Astrocyte (in vitro differentiated cells and primary cell): ENCODE measurements at regions not wholly inside any gene's neighbourhood (a gene's known extent, or its start where the extent isn't known, plus 50 kb on each side); places are given as distances from the start of the nearest gene placed in this dataset.

Experiments
- DNase-seq: peaks from one replicate; pipeline ENCODE4 v3.0.0-alpha.2; 2010; ENCODE audit warnings: low read depth
- FAIRE-seq: peaks from 2 replicates; lab custom pipeline; 2011; peaks lifted over from hg19 to GRCh38; lab: Jason Lieb, UNC
- H2AFZ ChIP-seq: 2 replicates; pipeline ENCODE4 v1.6.0; 2012; ENCODE audit warnings: low read depth, low read length, inconsistent platforms
- H3K27ac ChIP-seq: 2 replicates; pipeline ENCODE4 v1.5.1; 2011; ENCODE audit warnings: low read depth, low read length, inconsistent platforms
- H3K27me3 ChIP-seq: 2 replicates; pipeline ENCODE4 v1.6.0; 2011; ENCODE audit warnings: low read length, inconsistent platforms; ENCODE audit not compliant: insufficient read depth
- H3K36me3 ChIP-seq: 2 replicates; pipeline ENCODE4 v1.5.1; 2011; ENCODE audit warnings: low read length, inconsistent platforms; ENCODE audit not compliant: insufficient read depth
- H3K4me1 ChIP-seq: 2 replicates; pipeline ENCODE4 v1.5.1; 2011; ENCODE audit warnings: low read length, inconsistent platforms; ENCODE audit not compliant: insufficient read depth
- H3K4me2 ChIP-seq: 2 replicates; pipeline ENCODE4 v1.6.0; 2012; ENCODE audit warnings: low read length, inconsistent platforms
- H3K4me3 ChIP-seq: 2 replicates; pipeline ENCODE4 v1.5.1; 2011; ENCODE audit warnings: low read depth, mild to moderate bottlenecking, low read length, inconsistent platforms; ENCODE audit not compliant: insufficient read depth
- H3K79me2 ChIP-seq: 2 replicates; pipeline ENCODE4 v1.6.0; 2012; ENCODE audit warnings: mild to moderate bottlenecking, low read length, inconsistent platforms; ENCODE audit not compliant: insufficient read depth
- H3K9ac ChIP-seq: 2 replicates; pipeline ENCODE4 v1.6.0; 2012; ENCODE audit warnings: mild to moderate bottlenecking, low read length, inconsistent platforms
- H3K9me3 ChIP-seq: 2 replicates; pipeline ENCODE4 v1.5.1; 2012; ENCODE audit warnings: low read depth, mild to moderate bottlenecking, low read length, inconsistent platforms; ENCODE audit not compliant: insufficient read depth
- H4K20me1 ChIP-seq: 2 replicates; pipeline ENCODE4 v1.6.0; 2012; ENCODE audit warnings: low read length, inconsistent platforms; ENCODE audit not compliant: insufficient read depth
- H3K27ac Mint-ChIP-seq: one replicate; pipeline ENCODE4 v1.8.0; 2021; ENCODE audit warnings: mild to moderate bottlenecking, mixed read lengths; ENCODE audit not compliant: unreplicated experiment
- H3K27me3 Mint-ChIP-seq: one replicate; pipeline ENCODE4 v1.8.0; 2021; ENCODE audit warnings: low read depth, mixed read lengths; ENCODE audit not compliant: unreplicated experiment
- H3K36me3 Mint-ChIP-seq: one replicate; pipeline ENCODE4 v1.8.0; 2021; ENCODE audit warnings: low read depth, mixed read lengths; ENCODE audit not compliant: unreplicated experiment
- H3K4me1 Mint-ChIP-seq: one replicate; pipeline ENCODE4 v1.8.0; 2021; ENCODE audit warnings: low read depth, mixed read lengths; ENCODE audit not compliant: unreplicated experiment
- H3K4me3 Mint-ChIP-seq: one replicate; pipeline ENCODE4 v1.8.0; 2021; ENCODE audit warnings: mild to moderate bottlenecking, moderate library complexity, mixed read lengths; ENCODE audit not compliant: unreplicated experiment
- H3K9me3 Mint-ChIP-seq: one replicate; pipeline ENCODE4 v1.8.0; 2021; ENCODE audit warnings: mild to moderate bottlenecking, mixed read lengths; ENCODE audit not compliant: unreplicated experiment
- CTCF ChIP-seq: IDR thresholded peaks from 2 replicates; pipeline ENCODE4 v1.5.1; 2011; ENCODE audit warnings: low read depth, mild to moderate bottlenecking, inconsistent platforms, low read length, moderate library complexity; ENCODE audit not compliant: insufficient read depth
- EZH2 ChIP-seq: IDR thresholded peaks from 2 replicates; pipeline ENCODE4 v1.6.1; 2012; ENCODE audit warnings: mild to moderate bottlenecking, low read length, inconsistent platforms; ENCODE audit not compliant: insufficient read depth

GRCh38 chr9:126125177-126125576 is 201.5 kb upstream of the MVB12B start:
- Histone ChIP-seq H2AFZ (no peak overlapping the region), H3K79me2 (no peaks in the 10 kb centered on the region), H3K36me3 (no peaks in the 10 kb centered on the region), H3K4me2 (no peak overlapping the region), H3K9me3 (no peaks in the 10 kb centered on the region), H3K27me3 (peaks cover 6% of the 10 kb centered on the region), H3K4me1 (no peaks in the 10 kb centered on the region), H3K9ac (no peak overlapping the region), H3K27ac (no peak overlapping the region), H4K20me1 (no peaks in the 10 kb centered on the region), H3K4me3 (no peak overlapping the region)
- FAIRE-seq (no peak), DNase-seq (no peak)
- peaks cover 4% of the 10 kb centered on the region for H3K9me3 Mint-ChIP-seq
- H3K27me3 Mint-ChIP-seq, result peaks cover 74% of the 10 kb centered on the region
- TF ChIP-seq CTCF (no peak), EZH2 (no peak)
- H3K36me3 Mint-ChIP-seq, result no peaks in the 10 kb centered on the region
- H3K4me1 Mint-ChIP-seq, result no peaks in the 10 kb centered on the region
- H3K4me3 Mint-ChIP-seq, result no peak overlapping the region
- no peak overlapping the region for H3K27ac Mint-ChIP-seq

GRCh38 chr9:126125577-126125976 is 201.1 kb upstream of the MVB12B start:
- H3K4me3 Mint-ChIP-seq, result no peak overlapping the region
- Histone ChIP-seq H3K4me1 (no peaks in the 10 kb centered on the region), H3K4me3 (no peak overlapping the region), H3K4me2 (no peak overlapping the region), H3K36me3 (no peaks in the 10 kb centered on the region), H3K27me3 (peaks cover 5% of the 10 kb centered on the region), H3K9ac (no peak overlapping the region), H4K20me1 (no peaks in the 10 kb centered on the region), H3K27ac (no peak overlapping the region), H3K9me3 (no peaks in the 10 kb centered on the region), H3K79me2 (no peaks in the 10 kb centered on the region), H2AFZ (no peak overlapping the region)
- no peaks in the 10 kb centered on the region for H3K36me3 Mint-ChIP-seq
- no peaks in the 10 kb centered on the region for H3K4me1 Mint-ChIP-seq
- H3K27me3 Mint-ChIP-seq, result peaks cover 73% of the 10 kb centered on the region
- H3K9me3 Mint-ChIP-seq, result peaks cover 4% of the 10 kb centered on the region
- no peak for TF ChIP-seq EZH2
- no peak for TF ChIP-seq CTCF
- DNase-seq (no peak), FAIRE-seq (no peak)
- no peak overlapping the region for H3K27ac Mint-ChIP-seq

GRCh38 chr9:126125992-126126409 is 200.6 kb upstream of the MVB12B start:
- H3K27me3 ChIP-seq, result peaks cover 5% of the 10 kb centered on the region
- FAIRE-seq (no peak), DNase-seq (no peak)
- TF ChIP-seq CTCF (no peak), EZH2 (no peak)
- Mint-ChIP-seq H3K4me3 (no peak overlapping the region), H3K36me3 (no peaks in the 10 kb centered on the region), H3K9me3 (peaks cover 4% of the 10 kb centered on the region), H3K27me3 (peaks cover 76% of the 10 kb centered on the region), H3K27ac (no peak overlapping the region), H3K4me1 (no peaks in the 10 kb centered on the region)
- no peaks in the 10 kb centered on the region for H3K79me2 ChIP-seq
- H4K20me1 ChIP-seq, result no peaks in the 10 kb centered on the region
- H3K4me2 ChIP-seq, result no peak overlapping the region
- H3K9me3 ChIP-seq, result no peaks in the 10 kb centered on the region
- H3K36me3 ChIP-seq, result no peaks in the 10 kb centered on the region
- H3K4me1 ChIP-seq, result no peaks in the 10 kb centered on the region
- H3K9ac ChIP-seq, result no peak overlapping the region
- no peak overlapping the region for H3K27ac ChIP-seq
- H3K4me3 ChIP-seq, result no peak overlapping the region
- no peak overlapping the region for H2AFZ ChIP-seq
